ENCODE measurements at regions not wholly inside any gene's neighbourhood (a gene's known extent, or its start where the extent isn't known, plus 50 kb on each side); places are given as distances from the start of the nearest gene placed in this dataset.

GRCh38 chr5:51974834-51975233, 591.6 kb downstream of the ISL1 start:
- Histone ChIP-seq H3K4me3 (ENCODE audit: low read length) (no peak overlapping the region), H3K36me3 (replicated peaks; ENCODE audit: insufficient read depth, low read length) (no peaks in the 10 kb centered on the region), H3F3A (ENCODE audit: insufficient read depth, low read length) (no peaks in the 10 kb centered on the region), H3K9ac (ENCODE audit: low read length) (no peak overlapping the region), H3K79me2 (ENCODE audit: low read length) (no peaks in the 10 kb centered on the region), H3K9me3 (replicated peaks; ENCODE audit: insufficient read depth, low read length) (no peaks in the 10 kb centered on the region), H3K9me2 (replicated peaks; ENCODE audit: insufficient read depth, low read length) (no peaks in the 10 kb centered on the region), H4K20me1 (ENCODE audit: insufficient read depth, low read length) (no peaks in the 10 kb centered on the region), H3K4me2 (ENCODE audit: low read depth, low read length) (no peak overlapping the region), H3K4me1 (ENCODE audit: low read length) (no peaks in the 10 kb centered on the region), H3K27ac (ENCODE audit: low read length) (no peak overlapping the region), H3K27me3 (replicated peaks; ENCODE audit: insufficient read depth, low read length) (no peaks in the 10 kb centered on the region), H2AFZ (ENCODE audit: low read length) (no peak overlapping the region)
- no peak for DNase-seq
- TF ChIP-seq EZH2phosphoT487 (IDR thresholded peaks at IDR 0.05; ENCODE audit: low read length), result no peak
- no peak for TF ChIP-seq EZH2 (optimal IDR thresholded peaks at IDR 0.05; ENCODE audit: low read depth, low read length)
- no peak for TF ChIP-seq CTCF (IDR thresholded peaks at IDR 0.05; ENCODE audit: low read length)

- H3K79me2 ChIP-seq (ENCODE audit: low read length), result no peaks in the 10 kb centered on the region
- no peak overlapping the region for H2AFZ ChIP-seq (ENCODE audit: low read length)
Observed at GRCh38 chr5:51977014-51977413, 593.8 kb downstream of the ISL1 start.

GRCh38 chr5:51983161-51983560, 599.9 kb downstream of the ISL1 start:
- Histone ChIP-seq H3K27ac (ENCODE audit: low read length) (no peak overlapping the region), H3K4me1 (ENCODE audit: low read length) (0 out of 2 replicates have a peak, but pooled peaks cover 5% of the 10 kb centered on the region), H3K79me2 (ENCODE audit: low read length) (no peaks in the 10 kb centered on the region), H3K4me2 (ENCODE audit: low read depth, low read length) (no peak overlapping the region), H3K9ac (ENCODE audit: low read length) (no peak overlapping the region), H3K4me3 (ENCODE audit: low read length) (no peak overlapping the region), H2AFZ (ENCODE audit: low read length) (no peak overlapping the region), H3K9me2 (replicated peaks; ENCODE audit: insufficient read depth, low read length) (no peaks in the 10 kb centered on the region), H3K9me3 (replicated peaks; ENCODE audit: insufficient read depth, low read length) (no peaks in the 10 kb centered on the region), H3F3A (ENCODE audit: insufficient read depth, low read length) (no peaks in the 10 kb centered on the region), H3K27me3 (replicated peaks; ENCODE audit: insufficient read depth, low read length) (no peaks in the 10 kb centered on the region), H4K20me1 (ENCODE audit: insufficient read depth, low read length) (no peaks in the 10 kb centered on the region), H3K36me3 (replicated peaks; ENCODE audit: insufficient read depth, low read length) (no peaks in the 10 kb centered on the region)
- no peak for TF ChIP-seq EZH2 (optimal IDR thresholded peaks at IDR 0.05; ENCODE audit: low read depth, low read length)
- peak; percentile 65 for DNase-seq

More at GRCh38 chr5:51977014-51977413, 593.8 kb downstream of the ISL1 start:
- no peaks in the 10 kb centered on the region for H3F3A ChIP-seq (ENCODE audit: insufficient read depth, low read length)
- no peaks in the 10 kb centered on the region for H3K36me3 ChIP-seq (replicated peaks; ENCODE audit: insufficient read depth, low read length)
- H4K20me1 ChIP-seq (ENCODE audit: insufficient read depth, low read length), result no peaks in the 10 kb centered on the region
- no peaks in the 10 kb centered on the region for H3K4me1 ChIP-seq (ENCODE audit: low read length)
- H3K9me2 ChIP-seq (replicated peaks; ENCODE audit: insufficient read depth, low read length), result no peaks in the 10 kb centered on the region
- H3K4me3 ChIP-seq (ENCODE audit: low read length), result no peak overlapping the region
- H3K4me2 ChIP-seq (ENCODE audit: low read depth, low read length), result no peak overlapping the region
- no peaks in the 10 kb centered on the region for H3K27me3 ChIP-seq (replicated peaks; ENCODE audit: insufficient read depth, low read length)
- no peak overlapping the region for H3K9ac ChIP-seq (ENCODE audit: low read length)
- TF ChIP-seq CTCF (IDR thresholded peaks at IDR 0.05; ENCODE audit: low read length) (no peak), EZH2 (optimal IDR thresholded peaks at IDR 0.05; ENCODE audit: low read depth, low read length) (no peak), EZH2phosphoT487 (IDR thresholded peaks at IDR 0.05; ENCODE audit: low read length) (no peak)
- DNase-seq, result no peak
- no peaks in the 10 kb centered on the region for H3K9me3 ChIP-seq (replicated peaks; ENCODE audit: insufficient read depth, low read length)
- no peak overlapping the region for H3K27ac ChIP-seq (ENCODE audit: low read length)

GRCh38 chr5:51986733-51987132, 603.5 kb downstream of the ISL1 start:
- no peaks in the 10 kb centered on the region for H4K20me1 ChIP-seq (ENCODE audit: insufficient read depth, low read length)
- TF ChIP-seq CTCF (IDR thresholded peaks at IDR 0.05; ENCODE audit: low read length) (no peak), EZH2 (optimal IDR thresholded peaks at IDR 0.05; ENCODE audit: low read depth, low read length) (no peak), EZH2phosphoT487 (IDR thresholded peaks at IDR 0.05; ENCODE audit: low read length) (no peak)
- no peak overlapping the region for H3K9ac ChIP-seq (ENCODE audit: low read length)
- H3K4me1 ChIP-seq (ENCODE audit: low read length), result 0 out of 2 replicates have a peak, but pooled peaks cover 5% of the 10 kb centered on the region
- no peaks in the 10 kb centered on the region for H3K9me2 ChIP-seq (replicated peaks; ENCODE audit: insufficient read depth, low read length)
- H3K9me3 ChIP-seq (replicated peaks; ENCODE audit: insufficient read depth, low read length), result no peaks in the 10 kb centered on the region
- no peak overlapping the region for H2AFZ ChIP-seq (ENCODE audit: low read length)
- H3K79me2 ChIP-seq (ENCODE audit: low read length), result no peaks in the 10 kb centered on the region
- no peak overlapping the region for H3K4me2 ChIP-seq (ENCODE audit: low read depth, low read length)
- H3K36me3 ChIP-seq (replicated peaks; ENCODE audit: insufficient read depth, low read length), result no peaks in the 10 kb centered on the region
- no peaks in the 10 kb centered on the region for H3K27me3 ChIP-seq (replicated peaks; ENCODE audit: insufficient read depth, low read length)
- no peak for DNase-seq
- H3K27ac ChIP-seq (ENCODE audit: low read length), result no peak overlapping the region
- H3F3A ChIP-seq (ENCODE audit: insufficient read depth, low read length), result no peaks in the 10 kb centered on the region
- no peak overlapping the region for H3K4me3 ChIP-seq (ENCODE audit: low read length)

All from MM.1S (cell line).